ENCODE measurements at regions not wholly inside any gene's neighbourhood (a gene's known extent, or its start where the extent isn't known, plus 50 kb on each side); places are given as distances from the start of the nearest gene placed in this dataset.

DNA sequence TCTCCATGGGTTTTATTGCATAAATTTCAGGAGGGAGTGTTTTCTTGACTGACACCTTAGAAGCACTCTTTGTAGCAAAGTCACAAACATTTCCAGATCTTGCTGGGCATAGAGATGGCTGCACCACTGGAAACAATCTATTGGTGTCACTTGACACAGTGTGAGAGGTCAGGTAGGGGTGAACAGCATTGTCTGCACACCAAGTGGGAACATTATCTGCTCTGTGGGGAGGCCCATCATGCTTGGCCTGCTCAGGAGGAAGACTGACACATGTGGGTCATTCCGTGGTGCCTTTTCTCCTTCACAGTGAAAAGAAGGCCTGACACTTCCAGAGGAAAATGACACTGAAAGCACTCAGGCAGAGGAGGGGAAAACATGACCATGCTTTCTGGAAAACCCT lies 149.9 kb upstream of the GALNT15 start:
- Histone ChIP-seq H3K4me3 (no peak overlapping the region), H3K4me1 (ENCODE audit: control insufficient read depth in 1 of 2, low read depth in 2 of 2) (no peaks in the 10 kb centered on the region), H3K36me3 (no peaks in the 10 kb centered on the region), H3K9me3 (no peaks in the 10 kb centered on the region), H3K27ac (no peak overlapping the region), H3K27me3 (replicated peaks; ENCODE audit: insufficient read depth) (no peaks in the 10 kb centered on the region)
- TF ChIP-seq, protein P1, sequence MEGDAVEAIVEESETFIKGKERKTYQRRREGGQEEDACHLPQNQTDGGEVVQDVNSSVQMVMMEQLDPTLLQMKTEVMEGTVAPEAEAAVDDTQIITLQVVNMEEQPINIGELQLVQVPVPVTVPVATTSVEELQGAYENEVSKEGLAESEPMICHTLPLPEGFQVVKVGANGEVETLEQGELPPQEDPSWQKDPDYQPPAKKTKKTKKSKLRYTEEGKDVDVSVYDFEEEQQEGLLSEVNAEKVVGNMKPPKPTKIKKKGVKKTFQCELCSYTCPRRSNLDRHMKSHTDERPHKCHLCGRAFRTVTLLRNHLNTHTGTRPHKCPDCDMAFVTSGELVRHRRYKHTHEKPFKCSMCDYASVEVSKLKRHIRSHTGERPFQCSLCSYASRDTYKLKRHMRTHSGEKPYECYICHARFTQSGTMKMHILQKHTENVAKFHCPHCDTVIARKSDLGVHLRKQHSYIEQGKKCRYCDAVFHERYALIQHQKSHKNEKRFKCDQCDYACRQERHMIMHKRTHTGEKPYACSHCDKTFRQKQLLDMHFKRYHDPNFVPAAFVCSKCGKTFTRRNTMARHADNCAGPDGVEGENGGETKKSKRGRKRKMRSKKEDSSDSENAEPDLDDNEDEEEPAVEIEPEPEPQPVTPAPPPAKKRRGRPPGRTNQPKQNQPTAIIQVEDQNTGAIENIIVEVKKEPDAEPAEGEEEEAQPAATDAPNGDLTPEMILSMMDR (IDR thresholded peaks at IDR 0.05) = no peak
- DNase-seq (ENCODE audit: low spot score) = no peak
- ATAC-seq (ENCODE audit: insufficient number of reproducible peaks, low FRiP score, low read depth) = no peak

DNA sequence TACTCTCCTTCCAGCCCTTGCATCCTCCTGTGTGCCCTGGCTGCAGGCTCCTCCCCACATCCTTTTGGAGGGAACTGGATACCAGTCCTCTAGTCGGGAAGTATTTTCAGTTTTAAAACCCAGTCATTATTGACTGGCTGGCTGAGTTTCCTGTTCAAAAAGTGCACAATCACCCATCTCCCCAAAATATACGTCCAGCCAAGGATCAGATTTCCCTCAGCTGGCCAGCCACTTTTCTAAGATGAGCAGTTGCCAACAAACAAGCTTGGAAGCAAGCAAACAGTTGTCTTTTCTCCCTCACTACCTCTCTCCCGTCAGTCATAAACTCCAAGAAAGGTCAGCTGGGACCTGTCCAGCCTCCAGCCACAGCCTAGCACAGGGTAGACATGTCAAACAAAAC lies 147.7 kb upstream of the GALNT15 start:
- no peaks in the 10 kb centered on the region for H3K27me3 ChIP-seq (replicated peaks; ENCODE audit: insufficient read depth)
- ATAC-seq (ENCODE audit: insufficient number of reproducible peaks, low FRiP score, low read depth) = no peak
- DNase-seq (ENCODE audit: low spot score) = no peak
- H3K4me1 ChIP-seq (ENCODE audit: control insufficient read depth in 1 of 2, low read depth in 2 of 2) = no peaks in the 10 kb centered on the region
- H3K4me3 ChIP-seq = no peak overlapping the region
- H3K27ac ChIP-seq = no peak overlapping the region
- no peaks in the 10 kb centered on the region for H3K36me3 ChIP-seq
- TF ChIP-seq, protein P1 (IDR thresholded peaks at IDR 0.05) = no peak
- no peaks in the 10 kb centered on the region for H3K9me3 ChIP-seq

DNA sequence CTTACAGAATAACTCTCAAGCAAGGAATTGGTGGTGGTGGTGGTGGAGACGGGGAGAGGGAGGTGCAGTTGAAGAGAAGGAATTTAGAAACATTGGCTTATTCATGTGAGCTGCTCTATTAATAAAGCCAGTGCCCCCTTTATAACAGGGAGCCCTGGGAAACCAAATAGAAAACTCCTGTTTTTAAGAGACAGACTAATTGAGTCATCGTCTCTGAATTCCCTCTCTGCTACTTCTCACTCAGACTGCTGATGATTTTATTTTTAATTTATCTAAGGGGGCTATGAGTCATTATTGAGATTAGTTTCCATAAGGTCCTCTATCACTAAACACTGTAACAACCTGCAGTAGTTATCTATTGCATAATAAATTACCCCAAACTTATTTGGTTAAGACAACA lies 145.9 kb upstream of the GALNT15 start:
- DNase-seq (ENCODE audit: low spot score) = no peak
- Histone ChIP-seq H3K4me1 (ENCODE audit: control insufficient read depth in 1 of 2, low read depth in 2 of 2) (no peaks in the 10 kb centered on the region), H3K27me3 (replicated peaks; ENCODE audit: insufficient read depth) (no peaks in the 10 kb centered on the region), H3K36me3 (no peaks in the 10 kb centered on the region), H3K4me3 (no peak overlapping the region), H3K27ac (no peak overlapping the region), H3K9me3 (no peaks in the 10 kb centered on the region)
- ATAC-seq (ENCODE audit: insufficient number of reproducible peaks, low FRiP score, low read depth) = no peak
- TF ChIP-seq, protein P1 (IDR thresholded peaks at IDR 0.05) = no peak

DNA sequence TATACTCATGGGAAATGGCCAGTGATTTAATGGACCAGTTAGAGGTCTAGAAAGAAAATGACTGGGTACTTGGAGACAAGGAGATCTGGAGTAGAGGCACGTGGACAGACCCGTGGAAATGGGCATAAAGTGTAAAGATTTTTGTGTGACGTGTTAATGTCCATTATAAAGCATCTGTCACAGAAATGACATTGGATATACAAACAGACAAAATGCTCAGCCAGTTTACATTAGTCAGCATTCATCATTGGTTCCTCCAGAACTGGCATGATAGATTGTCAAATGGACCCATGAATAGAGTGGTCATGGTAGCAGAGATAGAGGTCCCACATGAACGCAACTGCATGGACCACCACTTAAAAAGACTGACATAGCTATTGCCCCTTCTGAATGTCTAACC lies 144.1 kb upstream of the GALNT15 start:
- Histone ChIP-seq H3K27ac (no peak overlapping the region), H3K9me3 (no peaks in the 10 kb centered on the region), H3K27me3 (replicated peaks; ENCODE audit: insufficient read depth) (no peaks in the 10 kb centered on the region), H3K36me3 (no peaks in the 10 kb centered on the region), H3K4me1 (ENCODE audit: control insufficient read depth in 1 of 2, low read depth in 2 of 2) (no peaks in the 10 kb centered on the region), H3K4me3 (no peak overlapping the region)
- DNase-seq (ENCODE audit: low spot score) (no peak), ATAC-seq (ENCODE audit: insufficient number of reproducible peaks, low FRiP score, low read depth) (no peak)
- TF ChIP-seq, protein P1 (IDR thresholded peaks at IDR 0.05) = no peak

DNA sequence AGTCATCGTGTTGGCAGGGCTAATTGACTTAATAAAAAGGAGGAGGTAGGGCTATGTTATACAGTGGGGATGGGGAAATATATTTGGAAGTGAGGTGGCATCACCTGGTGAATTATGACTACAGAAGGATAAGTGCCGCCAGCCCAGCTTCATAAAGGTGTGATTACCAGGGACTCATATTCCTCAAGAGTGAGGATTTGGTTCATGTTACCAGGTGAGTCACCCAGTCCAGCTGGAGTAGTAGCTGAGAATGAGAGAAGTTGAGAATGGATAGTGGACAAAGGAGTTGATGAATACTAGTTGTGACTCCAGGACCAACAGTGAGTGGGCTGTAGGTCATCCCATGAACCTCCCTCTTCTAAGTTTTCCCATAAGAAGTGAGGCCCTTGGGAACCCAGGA lies 143.0 kb upstream of the GALNT15 start:
- Histone ChIP-seq H3K27me3 (replicated peaks; ENCODE audit: insufficient read depth) (no peaks in the 10 kb centered on the region), H3K9me3 (no peaks in the 10 kb centered on the region), H3K4me1 (ENCODE audit: control insufficient read depth in 1 of 2, low read depth in 2 of 2) (no peaks in the 10 kb centered on the region), H3K4me3 (no peak overlapping the region), H3K36me3 (no peaks in the 10 kb centered on the region), H3K27ac (no peak overlapping the region)
- DNase-seq (ENCODE audit: low spot score) (no peak), ATAC-seq (ENCODE audit: insufficient number of reproducible peaks, low FRiP score, low read depth) (no peak)
- TF ChIP-seq, protein P1 (IDR thresholded peaks at IDR 0.05) = no peak
